Endodermal cell (in vitro differentiated cells): ENCODE measurements at regions not wholly inside any gene's neighbourhood (a gene's known extent, or its start where the extent isn't known, plus 50 kb on each side); places are given as distances from the start of the nearest gene placed in this dataset.
A peak's percentile ranks its signal among the peaks of the same experiment; 100 is the strongest.

Source experiments
- DNase-seq: peaks from one replicate; pipeline ENCODE4 v3.0.0-alpha.2; 2017
- H3K27ac ChIP-seq: 2 replicates; pipeline ENCODE4 v1.5.1; 2013; ENCODE audit warnings: mild to moderate bottlenecking, low read depth, low read length, moderate library complexity
- H3K27me3 ChIP-seq: 2 replicates; pipeline ENCODE4 v1.6.1; 2013; ENCODE audit warnings: mild to moderate bottlenecking, low read length, moderate library complexity; ENCODE audit not compliant: insufficient read depth, control insufficient read depth, poor library complexity, severe bottlenecking
- H3K36me3 ChIP-seq: 2 replicates; pipeline ENCODE4 v1.7.0; 2013; ENCODE audit warnings: mild to moderate bottlenecking, low read length, moderate library complexity; ENCODE audit not compliant: control insufficient read depth, insufficient read depth
- H3K4me1 ChIP-seq: one replicate; pipeline ENCODE4 v1.7.0; 2013; ENCODE audit warnings: low read length; ENCODE audit not compliant: control insufficient read depth, insufficient read depth
- H3K4me3 ChIP-seq: 2 replicates; pipeline ENCODE4 v1.5.1; 2013; ENCODE audit warnings: mild to moderate bottlenecking, low read length, moderate library complexity
- H3K9ac ChIP-seq: 2 replicates; pipeline ENCODE4 v1.6.1; 2013; ENCODE audit warnings: mild to moderate bottlenecking, low read length, moderate library complexity; ENCODE audit not compliant: poor library complexity, severe bottlenecking; ENCODE audit errors: extremely low read depth
- H3K9me3 ChIP-seq: 2 replicates; pipeline ENCODE4 v1.6.1; 2013; ENCODE audit warnings: mild to moderate bottlenecking, low read length, moderate library complexity; ENCODE audit not compliant: control insufficient read depth
- H3K27ac Mint-ChIP-seq: 2 replicates; pipeline ENCODE4 v1.8.0; 2020; ENCODE audit warnings: mixed read lengths
- H3K27me3 Mint-ChIP-seq: 2 replicates; pipeline ENCODE4 v1.8.0; 2021; ENCODE audit warnings: mild to moderate bottlenecking, mixed read lengths; ENCODE audit not compliant: insufficient read depth
- H3K36me3 Mint-ChIP-seq: 2 replicates; pipeline ENCODE4 v1.8.0; 2020; ENCODE audit warnings: low read depth, mixed read lengths
- H3K4me1 Mint-ChIP-seq: 2 replicates; pipeline ENCODE4 v1.8.0; 2020; ENCODE audit warnings: mixed read lengths
- H3K4me3 Mint-ChIP-seq: 2 replicates; pipeline ENCODE4 v1.8.0; 2020; ENCODE audit warnings: mild to moderate bottlenecking, moderate library complexity, mixed read lengths
- H3K9me3 Mint-ChIP-seq: 2 replicates; pipeline ENCODE4 v1.8.0; 2020; ENCODE audit warnings: mild to moderate bottlenecking, mixed read lengths
- CTCF ChIP-seq: fragments of 200-600 bp; sonication (generic); conservative IDR thresholded peaks from 2 replicates; pipeline ENCODE4 v1.5.0; 2021; ENCODE audit warnings: antibody characterized with exemption, mild to moderate bottlenecking
- WGBS, 2 experiments: methylation state at CpG; one replicate each; pipeline versions ENCODE4 v1.1.5 to v1.1.7; 2013; ENCODE audit warnings: missing lambda C conversion rate in 2 of 2, mixed read lengths in 1 of 2; ENCODE audit not compliant: insufficient coverage in 1 of 2, insufficient read length in 1 of 2; 5-methylcytosine and 5-hydroxymethylcytosine counted together

GRCh38 chr10:55509168-55509567 lies 708.1 kb upstream of the PCDH15 start:
- Histone ChIP-seq H3K9ac (no peak overlapping the region), H3K27ac (no peak overlapping the region), H3K4me3 (no peak overlapping the region), H3K9me3 (no peaks in the 10 kb centered on the region), H3K27me3 (no peaks in the 10 kb centered on the region), H3K36me3 (no peaks in the 10 kb centered on the region), H3K4me1 (no peaks in the 10 kb centered on the region)
- no peaks in the 10 kb centered on the region for H3K4me1 Mint-ChIP-seq
- 92 to 96% methylated on average over 3 to 4 of the region's 4 CpGs for WGBS, 2 experiments
- no peak overlapping the region for H3K27ac Mint-ChIP-seq
- DNase-seq = no peak
- no peaks in the 10 kb centered on the region for H3K27me3 Mint-ChIP-seq
- no peak for TF ChIP-seq CTCF
- H3K9me3 Mint-ChIP-seq = no peaks in the 10 kb centered on the region
- H3K4me3 Mint-ChIP-seq = no peak overlapping the region
- H3K36me3 Mint-ChIP-seq = no peaks in the 10 kb centered on the region

- DNase-seq = peak; percentile 86
- WGBS, 2 experiments = no CpG with 5 or more reads among the region's 1 CpG
- no peaks in the 10 kb centered on the region for H3K36me3 Mint-ChIP-seq
Observed at GRCh38 chr10:55500931-55501559, 700.0 kb upstream of the PCDH15 start.

GRCh38 chr10:55497893-55498499 lies 697.0 kb upstream of the PCDH15 start:
- H3K9me3 ChIP-seq = no peaks in the 10 kb centered on the region
- no peak for DNase-seq
- TF ChIP-seq CTCF = no peak
- Mint-ChIP-seq H3K4me3 (no peak overlapping the region), H3K4me1 (no peaks in the 10 kb centered on the region), H3K27ac (no peak overlapping the region), H3K9me3 (no peaks in the 10 kb centered on the region), H3K36me3 (no peaks in the 10 kb centered on the region), H3K27me3 (no peaks in the 10 kb centered on the region)
- WGBS, 2 experiments = 89 to 93% methylated on average over 2 to 4 of the region's 4 CpGs
- no peaks in the 10 kb centered on the region for H3K4me1 ChIP-seq
- no peak overlapping the region for H3K4me3 ChIP-seq
- H3K9ac ChIP-seq = no peak overlapping the region
- H3K27me3 ChIP-seq = no peaks in the 10 kb centered on the region
- H3K27ac ChIP-seq = no peak overlapping the region
- no peaks in the 10 kb centered on the region for H3K36me3 ChIP-seq

More at GRCh38 chr10:55500931-55501559, 700.0 kb upstream of the PCDH15 start:
- TF ChIP-seq CTCF = peak; percentile 78
- H3K4me3 ChIP-seq = no peak overlapping the region
- no peak overlapping the region for H3K27ac ChIP-seq
- H3K4me1 ChIP-seq = no peaks in the 10 kb centered on the region
- no peaks in the 10 kb centered on the region for H3K27me3 ChIP-seq
- H3K9me3 ChIP-seq = no peaks in the 10 kb centered on the region
- H3K4me1 Mint-ChIP-seq = no peaks in the 10 kb centered on the region
- H3K9ac ChIP-seq = no peak overlapping the region
- H3K27ac Mint-ChIP-seq = no peak overlapping the region
- H3K27me3 Mint-ChIP-seq = no peaks in the 10 kb centered on the region
- H3K9me3 Mint-ChIP-seq = no peaks in the 10 kb centered on the region
- no peak overlapping the region for H3K4me3 Mint-ChIP-seq
- H3K36me3 ChIP-seq = no peaks in the 10 kb centered on the region
